Nephron progenitor cell (in vitro differentiated cells): ENCODE measurements at regions not wholly inside any gene's neighbourhood (a gene's known extent, or its start where the extent isn't known, plus 50 kb on each side); places are given as distances from the start of the nearest gene placed in this dataset.

Experiments
- DNase-seq: peaks from one replicate; pipeline ENCODE4 v3.0.0; 2021
- H3K27ac Mint-ChIP-seq: 2 replicates; pipeline ENCODE4 v1.8.0; 2021; ENCODE audit warnings: mild to moderate bottlenecking, moderate library complexity, mixed read lengths
- H3K27me3 Mint-ChIP-seq: 2 replicates; pipeline ENCODE4 v1.8.0; 2021; ENCODE audit warnings: mild to moderate bottlenecking, low read depth, mixed read lengths; ENCODE audit not compliant: poor library complexity
- H3K36me3 Mint-ChIP-seq: 2 replicates; pipeline ENCODE4 v1.8.0; 2021; ENCODE audit warnings: low read depth, mixed read lengths
- H3K4me1 Mint-ChIP-seq: 2 replicates; pipeline ENCODE4 v1.8.0; 2021; ENCODE audit warnings: mixed read lengths
- H3K4me3 Mint-ChIP-seq: 2 replicates; pipeline ENCODE4 v1.8.0; 2021; ENCODE audit warnings: mild to moderate bottlenecking, moderate library complexity, mixed read lengths
- H3K9me3 Mint-ChIP-seq: 2 replicates; pipeline ENCODE4 v1.8.0; 2021; ENCODE audit warnings: mild to moderate bottlenecking, moderate library complexity, mixed read lengths
- CTCF ChIP-seq: fragments of 200-600 bp; sonication (generic); IDR thresholded peaks from 2 replicates; pipeline ENCODE4 v1.5.0; 2021; ENCODE audit warnings: antibody characterized with exemption

DNA sequence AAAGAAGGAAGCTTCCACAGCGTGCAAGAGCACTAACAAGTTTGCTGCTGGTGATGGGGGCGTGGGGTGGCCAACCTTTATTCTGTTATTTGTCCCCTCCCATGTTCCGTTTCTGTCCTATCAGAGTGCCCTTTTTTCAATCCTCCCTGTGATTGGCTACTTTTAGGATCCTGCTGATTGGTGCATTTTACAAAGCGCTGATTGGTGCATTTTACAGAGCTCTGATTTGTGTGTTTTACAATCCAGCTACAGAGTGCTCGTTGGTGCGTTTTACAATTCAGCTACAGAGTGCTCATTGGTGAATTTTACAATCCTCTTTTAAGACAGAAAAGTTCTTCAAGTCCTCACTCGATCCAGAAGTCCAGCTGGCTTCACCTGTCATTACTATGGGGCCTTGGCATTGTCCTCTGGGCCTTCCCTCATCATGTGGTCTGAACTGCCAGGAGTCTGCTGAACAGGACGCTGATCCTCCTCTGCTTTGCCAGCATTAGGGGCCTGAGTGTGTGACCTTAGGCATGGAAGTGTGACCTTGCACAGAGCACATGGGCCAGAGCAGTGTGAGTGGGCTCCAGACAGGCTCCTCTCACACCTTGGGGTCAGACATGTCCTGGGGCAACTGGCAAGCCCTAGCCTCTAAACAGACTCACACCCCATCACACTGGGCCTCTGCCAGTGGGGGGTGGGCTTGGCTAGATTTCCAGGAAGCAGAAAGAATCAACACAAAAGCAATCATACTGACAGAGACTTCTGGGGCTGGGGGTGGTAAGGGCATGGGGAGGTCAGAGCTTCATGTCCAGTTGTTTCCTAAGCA is 167.4 kb downstream of the PTPN20 start:
- H3K27me3 Mint-ChIP-seq: peaks cover 11% of the 10 kb centered on the region
- H3K4me1 Mint-ChIP-seq: peaks cover 10% of the 10 kb centered on the region
- no peaks in the 10 kb centered on the region for H3K36me3 Mint-ChIP-seq
- H3K9me3 Mint-ChIP-seq: no peaks in the 10 kb centered on the region
- peak overlapping the region; percentile 58 for H3K27ac Mint-ChIP-seq
- no peak overlapping the region for H3K4me3 Mint-ChIP-seq
- TF ChIP-seq CTCF: no peak
- DNase-seq: no peak

DNA sequence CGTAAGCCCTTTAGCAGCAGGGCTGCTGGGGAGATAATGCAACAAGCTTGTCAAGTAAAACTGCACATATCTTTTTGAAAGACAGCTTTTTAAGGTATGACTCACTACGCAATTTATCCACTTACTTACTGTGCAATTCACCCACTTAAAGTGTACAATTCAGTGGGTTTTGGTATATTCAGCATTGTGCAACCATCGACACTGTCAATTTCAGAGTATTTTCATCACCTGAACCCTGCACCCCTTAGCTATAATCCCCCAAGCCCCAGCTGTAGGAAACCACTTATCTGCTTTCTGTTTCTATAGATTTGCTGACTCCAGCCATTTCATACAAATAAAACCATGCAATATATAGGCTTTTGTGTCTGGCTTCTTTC is 168.0 kb downstream of the PTPN20 start:
- Mint-ChIP-seq H3K36me3 (no peaks in the 10 kb centered on the region), H3K27ac (peak overlapping the region; percentile 58), H3K27me3 (peaks cover 11% of the 10 kb centered on the region), H3K4me1 (peaks cover 10% of the 10 kb centered on the region), H3K9me3 (no peaks in the 10 kb centered on the region), H3K4me3 (no peak overlapping the region)
- TF ChIP-seq CTCF: no peak
- no peak for DNase-seq

- Mint-ChIP-seq H3K36me3 (no peaks in the 10 kb centered on the region), H3K4me1 (peaks cover 13% of the 10 kb centered on the region), H3K9me3 (no peaks in the 10 kb centered on the region), H3K4me3 (no peak overlapping the region), H3K27ac (peak overlapping the region; percentile 9), H3K27me3 (peaks cover 6% of the 10 kb centered on the region)
- DNase-seq: no peak
- TF ChIP-seq CTCF: no peak
Observed at GRCh38 chr10:47081264-47081663, 170.0 kb downstream of the PTPN20 start.

- H3K27me3 Mint-ChIP-seq: peaks cover 6% of the 10 kb centered on the region
- H3K4me3 Mint-ChIP-seq: no peak overlapping the region
- no peaks in the 10 kb centered on the region for H3K9me3 Mint-ChIP-seq
- TF ChIP-seq CTCF: no peak
- no peaks in the 10 kb centered on the region for H3K36me3 Mint-ChIP-seq
- no peak for DNase-seq
- peaks cover 14% of the 10 kb centered on the region for H3K4me1 Mint-ChIP-seq
- no peak overlapping the region for H3K27ac Mint-ChIP-seq
Observed at GRCh38 chr10:47082055-47082784, 171.0 kb downstream of the PTPN20 start.

- Mint-ChIP-seq H3K9me3 (peaks cover 8% of the 10 kb centered on the region), H3K27me3 (peaks cover 2% of the 10 kb centered on the region), H3K36me3 (no peaks in the 10 kb centered on the region), H3K4me1 (peaks cover 20% of the 10 kb centered on the region), H3K27ac (no peak overlapping the region), H3K4me3 (no peak overlapping the region)
- DNase-seq: no peak
- no peak for TF ChIP-seq CTCF
Observed at GRCh38 chr10:47087667-47088066, 176.4 kb downstream of the PTPN20 start.
